Liver (tissue), 8 donors: ENCODE measurements at regions not wholly inside any gene's neighbourhood (a gene's known extent, or its start where the extent isn't known, plus 50 kb on each side); places are given as distances from the start of the nearest gene placed in this dataset.

ENCODE experiments used
- DNase-seq: peaks from one replicate; pipeline ENCODE4 v3.0.0-alpha.2; 2017; ENCODE audit warnings: low spot score
- H3K27ac ChIP-seq, 2 donors: one replicate each; pipeline ENCODE4 v1.7.0; 2013; ENCODE audit warnings: inconsistent platforms in 2 of 2, low read length in 2 of 2, control low read depth in 1 of 2, low read depth in 1 of 2, mild to moderate bottlenecking in 1 of 2
- H3K27me3 ChIP-seq, 4 donors: one replicate each; pipeline versions ENCODE4 v1.6.1 to v1.7.0; 2013; ENCODE audit warnings: low read length in 3 of 4, inconsistent platforms in 1 of 4, mild to moderate bottlenecking in 1 of 4, moderate library complexity in 1 of 4; ENCODE audit not compliant: control insufficient read depth in 4 of 4, insufficient read depth in 4 of 4
- H3K36me3 ChIP-seq, 4 donors: one replicate each; pipeline versions ENCODE4 v1.6.1 to v1.7.0; 2013; ENCODE audit warnings: low read length in 3 of 4, mild to moderate bottlenecking in 3 of 4, low read depth in 1 of 4, moderate library complexity in 1 of 4; ENCODE audit not compliant: control insufficient read depth in 4 of 4, insufficient read depth in 3 of 4
- H3K4me1 ChIP-seq, 4 donors: one replicate each; pipeline versions ENCODE4 v1.6.1 to v1.7.0; 2013; ENCODE audit warnings: low read length in 3 of 4, mild to moderate bottlenecking in 3 of 4, moderate library complexity in 1 of 4; ENCODE audit not compliant: control insufficient read depth in 4 of 4, insufficient read depth in 4 of 4
- H3K4me3 ChIP-seq, 3 donors: one replicate each; pipeline versions ENCODE4 v1.6.1 to v1.7.0; 2013; ENCODE audit warnings: low read length in 3 of 3, control low read depth in 1 of 3, low read depth in 1 of 3, mild to moderate bottlenecking in 1 of 3
- H3K9ac ChIP-seq, 2 donors: one replicate each; pipeline ENCODE4 v1.7.0; 2013; ENCODE audit warnings: low read length in 2 of 2, mild to moderate bottlenecking in 2 of 2, moderate library complexity in 2 of 2, control low read depth in 1 of 2, low read depth in 1 of 2
- H3K9me3 ChIP-seq, 4 donors: one replicate each; pipeline versions ENCODE4 v1.6.1 to v1.7.0; 2013; ENCODE audit warnings: low read length in 3 of 4; ENCODE audit not compliant: control insufficient read depth in 4 of 4
- EGR1 ChIP-seq, 2 donors: IDR thresholded peaks; 2 replicates each; pipeline ENCODE4 v1.6.1; 2016 to 2018; ENCODE audit warnings: antibody characterized with exemption in 2 of 2, low read depth in 2 of 2
- FOXA2 ChIP-seq: IDR thresholded peaks from 2 replicates; pipeline ENCODE4 v1.6.1; 2016; ENCODE audit warnings: antibody characterized with exemption
- GABPA ChIP-seq, 2 donors: IDR thresholded peaks in 1 of 2; conservative IDR thresholded peaks in 1 of 2; 2 replicates each; pipeline ENCODE4 v1.6.1; 2016; ENCODE audit warnings: antibody characterized with exemption in 2 of 2, mild to moderate bottlenecking in 1 of 2, moderate library complexity in 1 of 2
- HNF4A ChIP-seq, 2 donors: conservative IDR thresholded peaks; 2 replicates each; pipeline ENCODE4 v1.6.1; 2016; ENCODE audit warnings: antibody characterized with exemption in 2 of 2, mild to moderate bottlenecking in 2 of 2
- NR2F2 ChIP-seq: IDR thresholded peaks from 2 replicates; pipeline ENCODE4 v1.6.1; 2016; ENCODE audit warnings: antibody characterized with exemption
- RAD21 ChIP-seq, 2 donors: IDR thresholded peaks; 2 replicates each; pipeline ENCODE4 v1.6.1; 2016; ENCODE audit warnings: antibody characterized with exemption in 2 of 2, mild to moderate bottlenecking in 2 of 2
- SP1 ChIP-seq: IDR thresholded peaks from 2 replicates; pipeline ENCODE4 v1.6.1; 2018; ENCODE audit warnings: antibody characterized with exemption, mild to moderate bottlenecking
- WGBS: extraction: QIAGEN DNeasy Blood & Tissue Kit; methylation state at CpG from one replicate; pipeline ENCODE4 v1.1.7; 2013; 5-methylcytosine and 5-hydroxymethylcytosine counted together
- TF ChIP-seq, protein P1 (sequence below): fragments of 150-350 bp; IDR thresholded peaks from 2 replicates; pipeline ENCODE4 v1.5.1; 2017; ENCODE audit warnings: improper control_type of control experiment, low read depth, low read length; ENCODE audit not compliant: missing input control
- TF ChIP-seq, protein P2 (sequence below): IDR thresholded peaks from 2 replicates; pipeline ENCODE4 v1.6.1; 2016; ENCODE audit warnings: antibody characterized with exemption
- TF ChIP-seq, protein P3 (sequence below): IDR thresholded peaks from 2 replicates; pipeline ENCODE4 v1.6.1; 2016; ENCODE audit warnings: antibody characterized with exemption
- TF ChIP-seq, protein P4 (sequence below): IDR thresholded peaks from 2 replicates; pipeline ENCODE4 v1.6.1; 2016; ENCODE audit warnings: antibody characterized with exemption, mild to moderate bottlenecking
- donor health status: healthy.
- donor health status: healthy.
- donor health status: healthy.
- donor health status: healthy.
- donor health status: healthy.

DNA sequence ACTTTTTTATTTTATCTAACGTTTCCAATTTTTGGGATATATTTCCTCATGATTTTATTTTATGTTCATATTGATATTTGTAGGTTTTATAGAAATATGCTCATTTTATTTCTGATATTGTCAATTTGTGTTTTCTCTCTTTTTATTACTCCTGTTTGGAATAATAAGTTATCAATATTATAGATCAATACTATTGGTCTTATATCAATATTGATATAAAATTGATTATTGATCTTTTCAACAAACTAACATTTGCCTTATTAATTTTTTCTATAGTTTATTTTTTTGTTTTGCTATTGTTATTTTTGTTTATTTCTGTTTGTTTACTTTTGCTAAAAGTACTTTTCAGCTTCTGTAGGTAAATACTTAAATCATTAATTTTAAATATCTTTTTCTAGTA is 90.8 kb upstream of the CNTN6 start:
- H3K9me3 ChIP-seq: no peaks in the 10 kb centered on the region
- no peak for DNase-seq
- no peak for TF ChIP-seq FOXA2
- no peak overlapping the region for H3K27ac ChIP-seq
- 65% methylated on average over 1 of the region's 1 CpG for WGBS
- no peaks in the 10 kb centered on the region for H3K4me1 ChIP-seq
- H3K36me3 ChIP-seq: no peaks in the 10 kb centered on the region
- no peak overlapping the region for H3K9ac ChIP-seq
- no peak overlapping the region for H3K4me3 ChIP-seq
- no peaks in the 10 kb centered on the region for H3K27me3 ChIP-seq

DNA sequence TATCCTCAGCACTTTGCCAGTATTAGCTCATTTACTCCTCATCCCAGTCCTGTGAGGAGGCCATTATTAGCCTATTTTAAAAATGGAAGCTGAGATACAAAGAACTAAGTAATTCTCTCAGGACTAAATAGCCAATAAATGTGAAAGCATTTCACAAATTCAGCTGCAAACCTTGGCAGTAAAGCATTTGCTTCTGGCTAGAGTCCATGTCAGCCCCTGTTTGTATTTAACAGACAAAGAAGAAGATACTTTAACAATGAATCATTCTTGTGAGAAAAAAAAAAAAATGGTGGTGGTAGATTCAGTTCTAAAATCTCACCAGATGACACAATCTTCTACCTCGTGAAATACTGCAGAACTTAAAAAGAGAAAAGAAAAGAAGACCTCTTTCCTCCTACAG is 85.0 kb upstream of the CNTN6 start:
- H3K4me1 ChIP-seq: no peaks in the 10 kb centered on the region
- DNase-seq: no peak
- no peak overlapping the region for H3K4me3 ChIP-seq
- WGBS: 38% methylated on average over 1 of the region's 1 CpG
- TF ChIP-seq EGR1 (IDR thresholded peaks at IDR 0.05; ENCODE audit: low read depth in 2 of 2) (no peak), GABPA (IDR thresholded peaks at IDR 0.05 in 1 of 2, conservative IDR thresholded peaks at IDR 0.05 in 1 of 2) (no peak), NR2F2 (no peak), SP1 (no peak), RAD21 (IDR thresholded peaks at IDR 0.05) (no peak), HNF4A (conservative IDR thresholded peaks at IDR 0.05) (no peak), FOXA2 (no peak)
- TF ChIP-seq, protein P1, sequence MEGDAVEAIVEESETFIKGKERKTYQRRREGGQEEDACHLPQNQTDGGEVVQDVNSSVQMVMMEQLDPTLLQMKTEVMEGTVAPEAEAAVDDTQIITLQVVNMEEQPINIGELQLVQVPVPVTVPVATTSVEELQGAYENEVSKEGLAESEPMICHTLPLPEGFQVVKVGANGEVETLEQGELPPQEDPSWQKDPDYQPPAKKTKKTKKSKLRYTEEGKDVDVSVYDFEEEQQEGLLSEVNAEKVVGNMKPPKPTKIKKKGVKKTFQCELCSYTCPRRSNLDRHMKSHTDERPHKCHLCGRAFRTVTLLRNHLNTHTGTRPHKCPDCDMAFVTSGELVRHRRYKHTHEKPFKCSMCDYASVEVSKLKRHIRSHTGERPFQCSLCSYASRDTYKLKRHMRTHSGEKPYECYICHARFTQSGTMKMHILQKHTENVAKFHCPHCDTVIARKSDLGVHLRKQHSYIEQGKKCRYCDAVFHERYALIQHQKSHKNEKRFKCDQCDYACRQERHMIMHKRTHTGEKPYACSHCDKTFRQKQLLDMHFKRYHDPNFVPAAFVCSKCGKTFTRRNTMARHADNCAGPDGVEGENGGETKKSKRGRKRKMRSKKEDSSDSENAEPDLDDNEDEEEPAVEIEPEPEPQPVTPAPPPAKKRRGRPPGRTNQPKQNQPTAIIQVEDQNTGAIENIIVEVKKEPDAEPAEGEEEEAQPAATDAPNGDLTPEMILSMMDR: no peak
- TF ChIP-seq, protein P2, sequence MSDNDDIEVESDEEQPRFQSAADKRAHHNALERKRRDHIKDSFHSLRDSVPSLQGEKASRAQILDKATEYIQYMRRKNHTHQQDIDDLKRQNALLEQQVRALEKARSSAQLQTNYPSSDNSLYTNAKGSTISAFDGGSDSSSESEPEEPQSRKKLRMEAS: no peak
- TF ChIP-seq, protein P3, sequence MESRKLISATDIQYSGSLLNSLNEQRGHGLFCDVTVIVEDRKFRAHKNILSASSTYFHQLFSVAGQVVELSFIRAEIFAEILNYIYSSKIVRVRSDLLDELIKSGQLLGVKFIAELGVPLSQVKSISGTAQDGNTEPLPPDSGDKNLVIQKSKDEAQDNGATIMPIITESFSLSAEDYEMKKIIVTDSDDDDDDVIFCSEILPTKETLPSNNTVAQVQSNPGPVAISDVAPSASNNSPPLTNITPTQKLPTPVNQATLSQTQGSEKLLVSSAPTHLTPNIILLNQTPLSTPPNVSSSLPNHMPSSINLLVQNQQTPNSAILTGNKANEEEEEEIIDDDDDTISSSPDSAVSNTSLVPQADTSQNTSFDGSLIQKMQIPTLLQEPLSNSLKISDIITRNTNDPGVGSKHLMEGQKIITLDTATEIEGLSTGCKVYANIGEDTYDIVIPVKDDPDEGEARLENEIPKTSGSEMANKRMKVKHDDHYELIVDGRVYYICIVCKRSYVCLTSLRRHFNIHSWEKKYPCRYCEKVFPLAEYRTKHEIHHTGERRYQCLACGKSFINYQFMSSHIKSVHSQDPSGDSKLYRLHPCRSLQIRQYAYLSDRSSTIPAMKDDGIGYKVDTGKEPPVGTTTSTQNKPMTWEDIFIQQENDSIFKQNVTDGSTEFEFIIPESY: no peak
- TF ChIP-seq, protein P4, sequence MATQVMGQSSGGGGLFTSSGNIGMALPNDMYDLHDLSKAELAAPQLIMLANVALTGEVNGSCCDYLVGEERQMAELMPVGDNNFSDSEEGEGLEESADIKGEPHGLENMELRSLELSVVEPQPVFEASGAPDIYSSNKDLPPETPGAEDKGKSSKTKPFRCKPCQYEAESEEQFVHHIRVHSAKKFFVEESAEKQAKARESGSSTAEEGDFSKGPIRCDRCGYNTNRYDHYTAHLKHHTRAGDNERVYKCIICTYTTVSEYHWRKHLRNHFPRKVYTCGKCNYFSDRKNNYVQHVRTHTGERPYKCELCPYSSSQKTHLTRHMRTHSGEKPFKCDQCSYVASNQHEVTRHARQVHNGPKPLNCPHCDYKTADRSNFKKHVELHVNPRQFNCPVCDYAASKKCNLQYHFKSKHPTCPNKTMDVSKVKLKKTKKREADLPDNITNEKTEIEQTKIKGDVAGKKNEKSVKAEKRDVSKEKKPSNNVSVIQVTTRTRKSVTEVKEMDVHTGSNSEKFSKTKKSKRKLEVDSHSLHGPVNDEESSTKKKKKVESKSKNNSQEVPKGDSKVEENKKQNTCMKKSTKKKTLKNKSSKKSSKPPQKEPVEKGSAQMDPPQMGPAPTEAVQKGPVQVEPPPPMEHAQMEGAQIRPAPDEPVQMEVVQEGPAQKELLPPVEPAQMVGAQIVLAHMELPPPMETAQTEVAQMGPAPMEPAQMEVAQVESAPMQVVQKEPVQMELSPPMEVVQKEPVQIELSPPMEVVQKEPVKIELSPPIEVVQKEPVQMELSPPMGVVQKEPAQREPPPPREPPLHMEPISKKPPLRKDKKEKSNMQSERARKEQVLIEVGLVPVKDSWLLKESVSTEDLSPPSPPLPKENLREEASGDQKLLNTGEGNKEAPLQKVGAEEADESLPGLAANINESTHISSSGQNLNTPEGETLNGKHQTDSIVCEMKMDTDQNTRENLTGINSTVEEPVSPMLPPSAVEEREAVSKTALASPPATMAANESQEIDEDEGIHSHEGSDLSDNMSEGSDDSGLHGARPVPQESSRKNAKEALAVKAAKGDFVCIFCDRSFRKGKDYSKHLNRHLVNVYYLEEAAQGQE: no peak
- no peak overlapping the region for H3K27ac ChIP-seq
- H3K9me3 ChIP-seq: no peaks in the 10 kb centered on the region
- H3K27me3 ChIP-seq: no peaks in the 10 kb centered on the region
- no peaks in the 10 kb centered on the region for H3K36me3 ChIP-seq
- H3K9ac ChIP-seq: no peak overlapping the region
